SK-N-MC (cell line): ENCODE measurements at regions not wholly inside any gene's neighbourhood (a gene's known extent, or its start where the extent isn't known, plus 50 kb on each side); places are given as distances from the start of the nearest gene placed in this dataset.

Source experiments
- EZH2 ChIP-seq: fragments of 200-600 bp; sonication (generic); IDR thresholded peaks from one replicate; pipeline ENCODE4 v1.6.1; 2017; ENCODE audit warnings: antibody characterized with exemption
- FOXP2 ChIP-seq: optimal IDR thresholded peaks from 2 replicates; pipeline ENCODE3; 2011; ENCODE audit warnings: mild to moderate bottlenecking, moderate library complexity; ENCODE audit not compliant: insufficient read depth; ENCODE audit errors: extremely low read length, control extremely low read depth
- POLR2AphosphoS5 ChIP-seq: IDR thresholded peaks from 2 replicates; pipeline ENCODE4 v1.6.1; 2012; ENCODE audit warnings: mild to moderate bottlenecking, low read depth, low read length, borderline replicate concordance

DNA sequence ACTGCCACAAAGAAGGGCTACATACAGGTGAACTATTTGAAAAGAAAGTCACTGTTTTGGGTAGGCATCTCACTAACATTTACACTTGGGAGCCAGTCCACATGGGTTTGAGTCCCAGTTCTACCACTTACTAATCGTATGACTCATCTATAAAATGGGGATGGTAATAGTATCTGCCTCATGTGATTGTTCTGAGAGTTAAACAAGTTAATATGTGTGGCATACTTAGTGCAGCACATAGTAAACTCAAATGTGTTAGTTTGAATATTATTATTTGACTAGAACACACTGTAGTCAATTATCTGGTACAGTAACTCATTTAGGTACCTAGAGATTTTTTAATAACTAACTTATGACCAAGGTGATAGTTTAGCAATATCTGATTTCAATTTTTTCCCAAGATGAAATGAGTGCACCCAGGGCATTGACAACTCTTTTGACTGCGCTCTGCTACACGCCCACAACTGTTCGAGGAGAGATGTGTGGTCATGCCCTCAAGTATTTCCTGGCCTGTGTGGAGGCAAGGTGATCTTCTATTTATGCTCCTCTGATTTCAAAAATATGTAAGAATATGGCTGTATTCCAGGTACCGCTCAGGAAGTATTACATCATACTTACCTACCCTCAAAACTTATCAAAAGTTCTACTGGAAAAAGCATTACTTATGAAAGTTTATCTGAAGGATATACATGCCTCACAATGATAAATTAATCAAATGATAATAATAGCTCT is 210.6 kb upstream of the EGLN3 start:
- TF ChIP-seq EZH2 (no peak), POLR2AphosphoS5 (no peak), FOXP2 (no peak)
